NCI-H187 (cell line): ENCODE measurements at regions not wholly inside any gene's neighbourhood (a gene's known extent, or its start where the extent isn't known, plus 50 kb on each side); places are given as distances from the start of the nearest gene placed in this dataset.

Experiments used
- DNase-seq, 2 experiments: peaks; one replicate each; lab custom pipeline; 2025; lab: John Stamatoyannopoulos, UW

GRCh38 chr1:104830534-104830933 lies 1080.8 kb downstream of the AMY1C start:
- DNase-seq = no peak

GRCh38 chr1:104852151-104852550 lies 1102.5 kb downstream of the AMY1C start:
- no peak for DNase-seq

- DNase-seq = no peak
Measured at GRCh38 chr1:104853276-104853675, 1103.6 kb downstream of the AMY1C start.

- no peak for DNase-seq
Measured at GRCh38 chr1:104854529-104854928, 1104.8 kb downstream of the AMY1C start.

GRCh38 chr1:104855550-104855949 lies 1105.9 kb downstream of the AMY1C start:
- DNase-seq = no peak

GRCh38 chr1:104856091-104856490 lies 1106.4 kb downstream of the AMY1C start:
- no peak for DNase-seq

- no peak for DNase-seq
Measured at GRCh38 chr1:104856518-104856917, 1106.8 kb downstream of the AMY1C start.

- no peak for DNase-seq
Measured at GRCh38 chr1:104868794-104869193, 1119.1 kb downstream of the AMY1C start.

GRCh38 chr1:104874044-104874443 lies 1124.3 kb downstream of the AMY1C start:
- no peak for DNase-seq

GRCh38 chr1:104878203-104878909 lies 1128.7 kb downstream of the AMY1C start:
- no peak for DNase-seq

- no peak for DNase-seq
Measured at GRCh38 chr1:104884939-104885338, 1135.2 kb downstream of the AMY1C start.

GRCh38 chr1:104905322-104905721 lies 1155.6 kb downstream of the AMY1C start:
- DNase-seq = no peak

GRCh38 chr1:104906141-104906540 lies 1156.4 kb downstream of the AMY1C start:
- DNase-seq = no peak

- no peak for DNase-seq
Measured at GRCh38 chr1:104919188-104919587, 1169.5 kb downstream of the AMY1C start.

- DNase-seq = no peak
Measured at GRCh38 chr1:104921525-104921924, 1171.8 kb downstream of the AMY1C start.

- no peak for DNase-seq
Measured at GRCh38 chr1:104923075-104923474, 1173.4 kb downstream of the AMY1C start.

GRCh38 chr1:104929280-104929679 lies 1179.6 kb downstream of the AMY1C start:
- no peak for DNase-seq

- no peak for DNase-seq
Measured at GRCh38 chr1:104932030-104932915, 1182.6 kb downstream of the AMY1C start.

GRCh38 chr1:104932949-104933679 lies 1183.4 kb downstream of the AMY1C start:
- DNase-seq = no peak

GRCh38 chr1:104933846-104934245 lies 1184.1 kb downstream of the AMY1C start:
- no peak for DNase-seq

- DNase-seq = no peak
Measured at GRCh38 chr1:104945406-104945805, 1195.7 kb downstream of the AMY1C start.

- no peak for DNase-seq
Measured at GRCh38 chr1:104946558-104947210, 1197.0 kb downstream of the AMY1C start.
